ENCODE measurements at regions not wholly inside any gene's neighbourhood (a gene's known extent, or its start where the extent isn't known, plus 50 kb on each side); places are given as distances from the start of the nearest gene placed in this dataset.

DNA sequence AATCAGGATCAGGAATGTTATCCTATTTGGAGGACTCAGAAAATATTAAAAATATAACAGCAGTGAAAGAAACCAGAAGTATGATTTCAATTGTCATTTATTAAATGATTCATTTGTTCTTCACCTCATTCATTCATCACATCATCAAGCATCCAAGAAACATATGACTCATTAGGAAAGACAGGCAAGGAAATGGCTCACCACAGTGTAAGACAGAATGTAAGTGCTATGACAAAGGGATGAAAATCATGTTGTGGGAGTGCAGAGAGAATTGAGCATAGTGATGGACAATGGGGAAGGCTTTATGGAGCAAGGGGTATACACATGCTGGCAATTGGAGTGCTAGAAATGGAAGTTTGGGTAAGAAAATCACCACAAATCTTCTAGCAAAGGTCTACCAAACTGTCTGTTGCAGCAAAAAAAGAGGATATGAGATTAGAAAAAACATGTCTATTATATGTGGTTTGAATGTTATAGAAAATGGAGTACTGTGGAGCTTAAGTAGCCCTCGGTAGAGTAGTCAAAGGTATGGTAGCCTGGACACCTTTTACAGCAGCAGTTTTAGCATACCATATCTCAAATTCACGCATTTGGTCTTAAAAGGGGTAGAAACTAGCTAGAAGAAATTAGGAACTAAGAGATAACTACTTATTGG lies 111.1 kb upstream of the GPR149 start:
- DNase-seq: no peak

DNA sequence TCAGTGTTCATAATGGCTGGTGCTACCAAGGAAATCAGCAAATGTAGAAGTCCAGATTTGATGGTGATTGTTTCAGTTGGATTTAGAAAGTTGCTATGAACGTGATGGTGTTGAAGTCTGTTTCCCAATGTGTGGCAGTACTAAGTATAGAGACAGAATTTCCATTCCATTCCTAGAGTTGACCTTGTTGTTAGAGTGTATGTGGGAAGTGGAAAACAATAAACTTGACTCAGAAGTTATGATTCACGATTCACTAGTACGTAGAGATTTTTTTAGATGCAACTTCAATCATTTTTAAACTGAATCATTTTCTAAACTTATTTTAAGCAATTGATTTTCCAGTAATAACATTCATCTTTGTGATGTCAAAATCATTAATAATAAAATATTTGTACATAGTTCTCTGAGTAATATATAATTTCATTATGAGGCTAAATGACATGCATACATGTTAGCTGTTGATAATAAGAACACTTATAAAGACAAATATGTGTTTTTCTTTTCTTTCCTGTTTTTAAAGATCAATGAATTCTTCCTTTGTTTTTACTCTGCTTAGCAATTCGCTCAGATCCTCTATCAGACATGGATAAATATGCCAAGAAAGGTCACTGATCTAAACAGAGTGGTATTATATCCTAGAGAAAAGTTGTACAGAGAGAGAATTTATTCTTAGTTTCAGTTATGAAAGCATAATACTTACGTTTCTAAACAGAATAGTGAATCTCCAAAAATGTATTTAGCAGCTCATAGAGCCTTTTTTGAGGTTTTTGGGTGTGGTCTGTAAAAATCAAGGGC lies 108.8 kb upstream of the GPR149 start:
- DNase-seq: no peak

DNA sequence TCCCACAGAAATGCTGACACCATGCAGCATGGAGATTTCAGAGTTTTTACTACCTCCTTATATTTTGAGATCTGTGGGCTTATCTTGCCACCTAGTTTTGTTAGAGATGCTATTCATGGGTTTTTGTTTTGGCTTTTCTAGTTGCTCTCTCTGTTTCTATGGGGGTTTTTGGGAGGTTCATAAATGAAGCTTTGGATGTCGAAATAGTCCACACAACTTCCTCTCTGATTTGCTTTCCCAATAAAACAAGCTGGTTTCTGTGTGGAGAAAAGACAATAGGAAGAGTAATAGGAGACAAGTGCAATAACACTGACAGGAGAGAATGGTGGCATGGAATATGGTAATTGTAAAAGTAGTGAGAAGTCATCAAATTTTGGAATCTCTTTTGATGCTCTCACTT lies 106.8 kb upstream of the GPR149 start:
- no peak for DNase-seq

DNA sequence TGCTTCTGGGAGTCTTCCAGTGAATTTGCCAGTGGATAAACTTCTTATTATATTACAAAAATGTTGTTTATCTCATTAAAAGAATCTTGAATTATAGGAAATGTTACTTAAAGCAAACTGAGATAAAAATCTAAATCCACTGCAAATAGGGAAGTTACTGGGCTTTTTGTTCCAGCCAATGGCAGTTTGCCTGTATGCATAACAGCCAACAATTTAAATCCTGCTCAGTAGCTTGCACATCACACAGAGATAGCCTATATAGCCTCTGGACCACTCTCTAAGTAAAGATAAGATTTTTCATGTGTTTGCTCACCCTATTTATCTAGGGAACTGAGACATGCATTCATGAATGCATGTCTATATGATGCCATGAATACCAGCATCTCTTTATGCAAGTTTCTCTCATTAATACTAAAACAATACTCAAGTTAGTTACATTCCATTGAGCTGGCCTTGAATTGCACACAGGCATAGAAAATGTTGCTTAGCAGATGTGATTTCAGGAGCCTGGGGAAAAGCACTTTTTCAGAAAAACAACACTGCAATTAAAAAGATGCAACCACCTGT lies 92.1 kb upstream of the GPR149 start:
- DNase-seq: no peak

DNA sequence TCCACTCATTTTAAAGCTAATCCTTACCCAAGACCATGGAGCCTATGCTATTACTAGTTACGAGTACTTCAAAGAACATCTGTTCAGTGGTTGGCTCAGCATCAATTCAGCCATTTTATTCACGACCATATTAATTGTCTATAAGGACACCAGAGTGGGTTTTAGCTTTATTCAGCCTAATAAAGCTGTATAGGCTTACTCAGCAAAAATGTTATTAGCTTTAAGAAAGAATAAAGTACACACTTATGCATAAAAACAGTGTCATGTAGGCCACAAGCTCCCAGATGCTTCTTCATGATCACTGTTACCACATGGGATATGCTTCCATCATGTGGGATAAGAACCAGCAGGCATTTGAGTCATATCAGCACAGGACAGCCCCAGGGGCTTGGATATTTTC lies 87.4 kb upstream of the GPR149 start:
- DNase-seq: no peak

DNA sequence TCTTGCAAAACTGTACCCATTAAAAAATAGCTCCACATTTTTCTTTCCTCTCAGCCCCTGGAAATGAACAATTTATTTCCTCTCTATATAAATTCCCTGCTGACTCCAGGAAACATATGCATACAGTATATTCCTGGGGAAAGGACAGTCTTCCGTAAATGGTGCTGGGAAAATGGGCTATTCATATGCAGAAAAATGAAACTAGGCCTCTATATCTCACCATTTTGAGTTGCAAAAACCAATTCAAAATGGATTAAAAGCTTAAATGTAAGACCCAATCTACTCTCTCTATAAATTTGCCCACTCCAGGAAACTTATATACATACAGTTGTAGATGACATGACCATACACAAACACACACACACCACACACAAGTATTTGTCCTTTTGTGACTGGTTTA lies 85.9 kb upstream of the GPR149 start:
- no peak for DNase-seq

DNA sequence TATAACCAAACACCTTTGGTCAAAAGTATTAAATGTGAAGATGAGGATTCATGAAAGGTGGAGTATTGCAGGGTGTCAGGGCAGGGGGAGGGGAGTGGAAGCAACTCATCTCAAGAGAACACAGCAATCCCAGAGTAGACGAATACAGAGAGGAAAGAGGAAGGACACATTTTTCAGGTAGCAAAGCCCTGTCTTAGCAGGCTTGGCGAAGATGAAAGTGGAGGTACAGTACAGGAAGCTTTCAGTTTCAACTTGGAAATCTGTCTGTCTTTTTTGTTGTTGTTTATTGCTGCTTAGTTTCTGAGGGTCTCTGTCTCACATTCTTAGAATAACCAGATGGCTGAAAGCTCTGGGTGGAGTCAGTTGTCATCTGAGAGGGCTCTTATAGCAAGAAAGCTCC lies 80.8 kb upstream of the GPR149 start:
- no peak for DNase-seq

DNA sequence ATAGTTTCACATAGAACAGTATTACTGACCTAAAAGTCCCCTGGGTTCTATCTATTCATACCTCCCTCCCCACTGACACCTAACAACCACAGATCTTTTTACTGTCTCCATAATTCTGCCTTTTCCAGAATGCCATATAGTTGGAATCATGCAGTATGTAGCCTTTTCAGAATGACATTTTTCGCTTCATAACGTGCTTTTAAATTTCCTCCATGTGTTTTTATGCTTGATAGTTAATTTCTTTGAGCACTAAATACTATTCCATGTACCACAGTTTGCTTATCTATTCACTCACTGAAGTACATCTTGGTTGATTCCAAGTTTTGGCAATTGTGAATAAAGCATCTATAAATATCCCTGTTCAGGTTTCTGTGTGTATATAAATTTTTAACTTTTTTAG lies 77.7 kb upstream of the GPR149 start:
- no peak for DNase-seq

DNA sequence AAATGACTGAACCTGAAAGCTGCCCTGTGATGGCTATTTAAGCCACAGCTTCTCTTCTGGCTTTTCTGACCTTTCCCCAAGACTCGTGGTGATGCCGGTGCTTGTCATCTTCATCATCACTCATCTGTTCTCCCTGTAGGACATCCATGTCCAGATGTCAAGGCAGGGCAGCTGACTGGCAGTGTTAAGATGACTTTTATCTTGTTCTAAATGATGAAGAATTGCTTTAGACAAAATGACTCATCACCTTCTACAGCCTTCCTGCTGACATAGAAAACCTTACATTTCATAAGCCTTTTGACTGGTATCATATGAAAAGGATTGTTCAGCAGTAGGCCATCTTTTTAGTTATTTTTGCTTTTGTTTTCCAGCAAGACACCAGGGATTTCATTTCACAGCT lies 67.0 kb upstream of the GPR149 start:
- no peak for DNase-seq

DNA sequence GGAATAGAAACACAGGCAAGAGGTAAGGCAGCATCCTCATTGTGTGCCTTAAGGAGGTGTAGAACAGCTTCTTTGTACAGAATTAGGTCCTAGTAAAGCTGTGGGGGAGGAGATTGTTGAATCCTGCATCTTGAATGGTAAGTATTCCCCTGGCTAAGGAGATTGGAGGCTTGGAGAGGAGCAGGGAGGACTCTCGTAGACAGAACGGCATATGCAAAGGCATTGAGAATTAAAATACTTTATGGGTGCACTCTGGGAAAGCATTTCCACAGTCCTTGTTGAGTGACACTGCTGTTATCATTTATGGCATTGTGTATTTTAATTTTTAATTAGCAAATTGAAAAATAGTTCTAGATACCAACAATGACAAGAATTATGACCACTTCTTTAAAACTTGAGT lies 66.5 kb upstream of the GPR149 start:
- DNase-seq: no peak

DNA sequence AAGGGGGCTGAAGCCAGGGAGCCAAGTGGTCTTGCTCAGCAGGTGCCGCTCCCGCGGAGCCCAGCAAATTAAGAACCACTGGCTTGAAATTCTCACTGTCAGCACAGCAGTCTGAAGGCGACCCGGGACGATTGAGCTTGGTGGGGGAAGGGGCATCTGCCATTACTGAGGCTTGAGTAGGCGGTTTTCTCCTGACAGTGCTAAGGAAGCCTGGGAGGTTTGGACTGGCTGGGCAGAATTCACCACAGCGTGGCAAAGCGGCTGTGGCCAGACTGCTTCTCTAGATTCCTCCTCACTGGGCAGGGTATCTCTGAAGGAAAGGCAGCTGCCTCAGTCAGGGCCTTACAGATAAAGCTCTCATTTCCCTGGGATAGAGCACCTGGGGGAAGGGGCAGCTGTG lies 57.0 kb upstream of the GPR149 start:
- DNase-seq: no peak

DNA sequence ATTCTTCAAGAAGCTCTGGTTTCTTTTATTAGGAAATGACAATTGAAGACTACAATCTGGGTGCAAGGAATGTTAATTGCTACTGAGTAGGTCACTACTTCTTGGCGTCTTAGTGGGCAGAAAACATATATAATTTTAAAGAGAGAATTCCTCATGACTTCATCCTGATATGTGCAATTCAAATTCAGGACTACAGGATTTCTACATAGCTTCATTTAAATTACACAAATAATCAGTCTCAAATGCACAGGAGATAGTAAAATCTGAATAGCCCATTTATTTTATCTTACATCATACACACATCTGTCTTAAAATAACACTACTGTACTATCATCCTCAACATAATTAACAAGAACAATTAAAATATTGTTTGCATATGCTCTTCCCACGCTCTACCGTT lies 52.5 kb upstream of the GPR149 start:
- DNase-seq: no peak

DNA sequence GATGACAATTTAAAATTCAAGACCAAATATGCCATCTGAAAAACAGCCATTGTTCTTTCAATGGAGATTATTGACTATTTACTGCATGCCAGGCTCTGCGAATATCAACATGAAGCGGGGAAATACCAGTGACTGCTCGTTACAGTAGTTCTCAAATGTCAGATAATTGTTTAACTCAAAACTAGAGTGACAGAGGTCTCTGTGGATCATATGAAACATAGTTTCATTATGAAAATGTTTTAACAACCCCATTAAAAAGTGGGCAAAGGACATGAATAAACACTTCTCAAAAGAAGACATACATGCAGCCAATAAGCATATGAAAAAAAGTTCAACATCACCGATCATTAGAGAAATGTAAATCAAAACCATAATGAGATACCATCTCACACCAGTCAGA lies 50.0 kb upstream of the GPR149 start:
- DNase-seq: no peak
